DND-41 (cell line): ENCODE measurements at regions not wholly inside any gene's neighbourhood (a gene's known extent, or its start where the extent isn't known, plus 50 kb on each side); places are given as distances from the start of the nearest gene placed in this dataset.
A peak's percentile ranks its signal among the peaks of the same experiment; 100 is the strongest.

ENCODE experiments used
- ATAC-seq: fragments of 200-7000 bp; cut with Tn5 transposase; 3 replicates; pipeline ENCODE4 v1.9.1; 2021; ENCODE audit warnings: low read depth; ENCODE audit not compliant: insufficient read depth
- DNase-seq: peaks from one replicate; pipeline ENCODE4 v3.0.0-alpha.2; 2020
- H2AFZ ChIP-seq: 2 replicates; pipeline ENCODE4 v1.6.0; 2012; ENCODE audit warnings: low read depth, low read length
- H3K27ac ChIP-seq: 2 replicates; pipeline ENCODE4 v1.5.1; 2012; ENCODE audit warnings: low read length, inconsistent platforms
- H3K27me3 ChIP-seq: fragments of 200-600 bp; sonication (generic); 2 replicates; pipeline ENCODE4 v1.6.0; 2012; ENCODE audit warnings: low read length, mild to moderate bottlenecking, inconsistent platforms; ENCODE audit not compliant: insufficient read depth, poor library complexity
- H3K36me3 ChIP-seq: 2 replicates; pipeline ENCODE4 v1.5.1; 2012; ENCODE audit warnings: low read length, inconsistent platforms; ENCODE audit not compliant: insufficient read depth
- H3K4me1 ChIP-seq: 2 replicates; pipeline ENCODE4 v1.5.1; 2012; ENCODE audit warnings: mild to moderate bottlenecking, low read length; ENCODE audit not compliant: insufficient read depth
- H3K4me2 ChIP-seq: 2 replicates; pipeline ENCODE4 v1.6.0; 2012; ENCODE audit warnings: mild to moderate bottlenecking, moderate library complexity, low read length, inconsistent platforms; ENCODE audit not compliant: insufficient read depth
- H3K4me3 ChIP-seq, 2 experiments: fragments of 200-600 bp in 1 of 2; shearing (Covaris generic) in 1 of 2; 2 replicates each; pipeline ENCODE4 v1.5.1; 2012 to 2016; ENCODE audit warnings: inconsistent platforms in 2 of 2, low read length in 2 of 2, mild to moderate bottlenecking in 2 of 2, low read depth in 1 of 2, moderate library complexity in 1 of 2
- H3K79me2 ChIP-seq: 2 replicates; pipeline ENCODE4 v1.6.0; 2012; ENCODE audit warnings: low read length, inconsistent platforms; ENCODE audit not compliant: insufficient read depth
- H3K9ac ChIP-seq: 2 replicates; pipeline ENCODE4 v1.6.0; 2012; ENCODE audit warnings: low read depth, mild to moderate bottlenecking, inconsistent platforms, low read length, moderate library complexity
- H3K9me3 ChIP-seq: 2 replicates; pipeline ENCODE4 v1.5.1; 2012; ENCODE audit warnings: low read length, moderate library complexity, mild to moderate bottlenecking, inconsistent platforms; ENCODE audit not compliant: insufficient read depth, severe bottlenecking
- H4K20me1 ChIP-seq: 2 replicates; pipeline ENCODE4 v1.6.0; 2012; ENCODE audit warnings: low read length; ENCODE audit not compliant: insufficient read depth
- EZH2 ChIP-seq: IDR thresholded peaks from 3 replicates; pipeline ENCODE4 v1.6.1; 2012; ENCODE audit warnings: borderline replicate concordance, low read depth, mild to moderate bottlenecking, moderate library complexity, low read length, inconsistent platforms; ENCODE audit not compliant: severe bottlenecking
- TF ChIP-seq, protein P1 (sequence below): IDR thresholded peaks from 2 replicates; pipeline ENCODE4 v1.5.1; 2012; ENCODE audit warnings: borderline replicate concordance, low read length, moderate library complexity, mild to moderate bottlenecking; ENCODE audit not compliant: poor library complexity, severe bottlenecking; ENCODE audit errors: extremely low read depth

DNA sequence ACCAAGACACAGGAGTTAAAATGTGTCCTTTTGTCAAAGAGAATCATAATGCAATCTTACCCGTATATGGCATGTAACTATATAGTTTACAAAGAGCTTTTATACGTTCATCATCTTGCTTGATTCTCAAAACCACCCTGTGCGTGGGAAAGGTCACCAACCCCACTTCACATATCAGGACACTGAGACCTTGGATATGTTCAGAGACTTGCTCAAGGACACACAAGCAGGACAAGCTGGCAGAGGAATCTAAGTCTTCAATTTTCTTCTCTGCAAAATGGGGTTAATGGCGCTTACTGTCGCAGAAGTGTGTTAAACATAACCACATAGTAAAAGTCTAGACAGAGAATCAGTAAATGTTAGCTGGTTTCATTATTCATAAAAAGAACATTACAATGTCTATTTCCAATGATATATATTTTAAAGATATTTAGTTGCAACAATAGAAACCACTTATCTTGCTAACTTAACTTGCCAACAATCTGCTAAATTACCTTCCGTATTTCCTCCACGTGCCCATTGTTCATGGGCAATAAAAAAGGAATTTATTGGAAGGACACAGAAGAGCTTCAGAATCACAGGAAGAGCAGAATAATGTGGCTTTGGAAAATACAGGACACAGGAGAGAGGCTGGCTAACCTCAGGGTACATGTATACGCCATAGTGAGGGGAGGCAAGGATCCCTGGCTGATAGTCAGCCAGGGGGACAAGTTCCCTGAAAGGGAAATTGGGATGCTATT is 64.6 kb upstream of the TAPT1 start:
- Histone ChIP-seq H3K9me3 (no peaks in the 10 kb centered on the region), H3K27ac (no peak overlapping the region), H3K27me3 (peaks cover 12% of the 10 kb centered on the region), H3K79me2 (no peaks in the 10 kb centered on the region), H3K4me1 (no peaks in the 10 kb centered on the region), H3K9ac (no peak overlapping the region), H3K4me3 (no peak overlapping the region), H3K4me2 (no peak overlapping the region), H4K20me1 (no peaks in the 10 kb centered on the region), H2AFZ (no peak overlapping the region), H3K36me3 (no peaks in the 10 kb centered on the region)
- TF ChIP-seq EZH2: no peak
- TF ChIP-seq, protein P1, sequence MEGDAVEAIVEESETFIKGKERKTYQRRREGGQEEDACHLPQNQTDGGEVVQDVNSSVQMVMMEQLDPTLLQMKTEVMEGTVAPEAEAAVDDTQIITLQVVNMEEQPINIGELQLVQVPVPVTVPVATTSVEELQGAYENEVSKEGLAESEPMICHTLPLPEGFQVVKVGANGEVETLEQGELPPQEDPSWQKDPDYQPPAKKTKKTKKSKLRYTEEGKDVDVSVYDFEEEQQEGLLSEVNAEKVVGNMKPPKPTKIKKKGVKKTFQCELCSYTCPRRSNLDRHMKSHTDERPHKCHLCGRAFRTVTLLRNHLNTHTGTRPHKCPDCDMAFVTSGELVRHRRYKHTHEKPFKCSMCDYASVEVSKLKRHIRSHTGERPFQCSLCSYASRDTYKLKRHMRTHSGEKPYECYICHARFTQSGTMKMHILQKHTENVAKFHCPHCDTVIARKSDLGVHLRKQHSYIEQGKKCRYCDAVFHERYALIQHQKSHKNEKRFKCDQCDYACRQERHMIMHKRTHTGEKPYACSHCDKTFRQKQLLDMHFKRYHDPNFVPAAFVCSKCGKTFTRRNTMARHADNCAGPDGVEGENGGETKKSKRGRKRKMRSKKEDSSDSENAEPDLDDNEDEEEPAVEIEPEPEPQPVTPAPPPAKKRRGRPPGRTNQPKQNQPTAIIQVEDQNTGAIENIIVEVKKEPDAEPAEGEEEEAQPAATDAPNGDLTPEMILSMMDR: no peak
- DNase-seq: no peak
- no peak for ATAC-seq

DNA sequence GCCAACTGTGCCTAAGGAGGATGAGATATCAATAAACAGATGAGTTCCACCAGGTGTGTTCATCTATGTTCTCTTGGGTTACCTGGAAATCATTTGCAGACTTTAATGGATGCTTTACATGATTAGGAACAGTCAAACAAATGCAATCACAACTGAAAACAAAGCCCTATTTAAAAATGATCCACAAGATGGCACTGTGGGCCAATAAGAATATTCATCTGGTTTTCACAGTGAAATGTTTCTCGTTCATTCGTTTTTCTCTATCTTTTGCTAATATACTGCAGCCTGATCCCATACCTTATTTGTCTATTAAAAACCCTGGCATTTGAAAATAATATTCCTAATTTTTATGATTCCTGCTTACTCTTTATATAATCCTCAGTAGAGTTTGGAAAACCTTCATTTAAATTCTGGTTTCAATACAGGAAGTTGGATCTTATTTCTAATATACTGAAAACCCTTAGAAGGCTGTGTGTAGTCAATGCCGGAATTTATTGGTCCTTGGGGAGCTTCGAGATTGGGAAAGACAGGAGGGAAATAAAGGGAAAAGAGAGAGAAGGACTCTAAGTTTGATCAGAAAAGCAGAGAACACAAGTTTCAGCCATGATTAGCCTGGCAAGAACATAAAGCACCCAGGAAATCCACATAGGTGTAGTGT is 63.8 kb upstream of the TAPT1 start:
- no peaks in the 10 kb centered on the region for H4K20me1 ChIP-seq
- TF ChIP-seq, protein P1: peak; percentile 72
- TF ChIP-seq EZH2: no peak
- H2AFZ ChIP-seq: no peak overlapping the region
- H3K36me3 ChIP-seq: no peaks in the 10 kb centered on the region
- ATAC-seq (peak; percentile 40; the same call in 1 of the 3 replicates), DNase-seq (no peak)
- H3K9me3 ChIP-seq: no peaks in the 10 kb centered on the region
- no peak overlapping the region for H3K4me2 ChIP-seq
- peaks cover 12% of the 10 kb centered on the region for H3K27me3 ChIP-seq
- no peaks in the 10 kb centered on the region for H3K4me1 ChIP-seq
- no peaks in the 10 kb centered on the region for H3K79me2 ChIP-seq
- no peak overlapping the region for H3K9ac ChIP-seq
- H3K4me3 ChIP-seq: no peak overlapping the region
- H3K27ac ChIP-seq: no peak overlapping the region

DNA sequence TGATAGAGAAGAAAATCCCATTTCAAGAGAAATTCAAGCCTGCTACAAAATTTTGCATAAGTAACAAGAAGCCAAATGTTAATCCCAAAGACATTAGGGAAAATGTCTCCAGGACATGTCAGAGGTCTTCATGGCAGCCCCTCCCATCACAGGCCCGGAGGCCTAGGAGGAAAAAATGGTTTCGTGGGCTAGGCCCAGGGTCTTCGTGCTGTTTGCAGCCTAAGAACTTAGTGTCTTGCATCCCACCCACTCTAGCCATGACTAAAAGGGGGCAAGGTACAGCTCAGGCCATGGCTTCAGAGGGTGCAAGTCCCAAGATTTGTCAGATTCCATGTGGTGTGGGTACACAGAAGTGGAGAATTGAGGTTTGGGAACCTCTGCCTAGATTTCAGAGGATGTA is 57.8 kb upstream of the TAPT1 start:
- DNase-seq (no peak), ATAC-seq (no peak)
- Histone ChIP-seq H3K27ac (no peak overlapping the region), H3K9ac (no peak overlapping the region), H2AFZ (no peak overlapping the region), H3K4me3 (no peak overlapping the region), H3K9me3 (peaks cover 8% of the 10 kb centered on the region), H3K4me1 (no peaks in the 10 kb centered on the region), H3K79me2 (no peaks in the 10 kb centered on the region), H4K20me1 (no peaks in the 10 kb centered on the region), H3K4me2 (no peak overlapping the region), H3K36me3 (no peaks in the 10 kb centered on the region), H3K27me3 (peaks cover 6% of the 10 kb centered on the region)
- TF ChIP-seq, protein P1: no peak
- TF ChIP-seq EZH2: no peak
